ENCODE measurements at regions not wholly inside any gene's neighbourhood (a gene's known extent, or its start where the extent isn't known, plus 50 kb on each side); places are given as distances from the start of the nearest gene placed in this dataset.

- TF ChIP-seq, protein P1, sequence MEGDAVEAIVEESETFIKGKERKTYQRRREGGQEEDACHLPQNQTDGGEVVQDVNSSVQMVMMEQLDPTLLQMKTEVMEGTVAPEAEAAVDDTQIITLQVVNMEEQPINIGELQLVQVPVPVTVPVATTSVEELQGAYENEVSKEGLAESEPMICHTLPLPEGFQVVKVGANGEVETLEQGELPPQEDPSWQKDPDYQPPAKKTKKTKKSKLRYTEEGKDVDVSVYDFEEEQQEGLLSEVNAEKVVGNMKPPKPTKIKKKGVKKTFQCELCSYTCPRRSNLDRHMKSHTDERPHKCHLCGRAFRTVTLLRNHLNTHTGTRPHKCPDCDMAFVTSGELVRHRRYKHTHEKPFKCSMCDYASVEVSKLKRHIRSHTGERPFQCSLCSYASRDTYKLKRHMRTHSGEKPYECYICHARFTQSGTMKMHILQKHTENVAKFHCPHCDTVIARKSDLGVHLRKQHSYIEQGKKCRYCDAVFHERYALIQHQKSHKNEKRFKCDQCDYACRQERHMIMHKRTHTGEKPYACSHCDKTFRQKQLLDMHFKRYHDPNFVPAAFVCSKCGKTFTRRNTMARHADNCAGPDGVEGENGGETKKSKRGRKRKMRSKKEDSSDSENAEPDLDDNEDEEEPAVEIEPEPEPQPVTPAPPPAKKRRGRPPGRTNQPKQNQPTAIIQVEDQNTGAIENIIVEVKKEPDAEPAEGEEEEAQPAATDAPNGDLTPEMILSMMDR (IDR thresholded peaks at IDR 0.05) = no peak
- no peak for TF ChIP-seq POLR2AphosphoS5 (IDR thresholded peaks at IDR 0.05; ENCODE audit: low read depth, low read length)
- no peak for TF ChIP-seq EZH2phosphoT487 (IDR thresholded peaks at IDR 0.05; ENCODE audit: borderline replicate concordance, low read depth)
- no peak for TF ChIP-seq USF2 (IDR thresholded peaks at IDR 0.05; ENCODE audit: borderline replicate concordance, low read depth, low read length)
- no peak for TF ChIP-seq EP300 (IDR thresholded peaks at IDR 0.05; ENCODE audit: borderline replicate concordance in 1 of 2, low read depth in 1 of 2, low read length in 1 of 2)
- no peak for TF ChIP-seq YY1 (IDR thresholded peaks at IDR 0.05; ENCODE audit: low read depth)
- TF ChIP-seq, protein P2, sequence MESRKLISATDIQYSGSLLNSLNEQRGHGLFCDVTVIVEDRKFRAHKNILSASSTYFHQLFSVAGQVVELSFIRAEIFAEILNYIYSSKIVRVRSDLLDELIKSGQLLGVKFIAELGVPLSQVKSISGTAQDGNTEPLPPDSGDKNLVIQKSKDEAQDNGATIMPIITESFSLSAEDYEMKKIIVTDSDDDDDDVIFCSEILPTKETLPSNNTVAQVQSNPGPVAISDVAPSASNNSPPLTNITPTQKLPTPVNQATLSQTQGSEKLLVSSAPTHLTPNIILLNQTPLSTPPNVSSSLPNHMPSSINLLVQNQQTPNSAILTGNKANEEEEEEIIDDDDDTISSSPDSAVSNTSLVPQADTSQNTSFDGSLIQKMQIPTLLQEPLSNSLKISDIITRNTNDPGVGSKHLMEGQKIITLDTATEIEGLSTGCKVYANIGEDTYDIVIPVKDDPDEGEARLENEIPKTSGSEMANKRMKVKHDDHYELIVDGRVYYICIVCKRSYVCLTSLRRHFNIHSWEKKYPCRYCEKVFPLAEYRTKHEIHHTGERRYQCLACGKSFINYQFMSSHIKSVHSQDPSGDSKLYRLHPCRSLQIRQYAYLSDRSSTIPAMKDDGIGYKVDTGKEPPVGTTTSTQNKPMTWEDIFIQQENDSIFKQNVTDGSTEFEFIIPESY (IDR thresholded peaks at IDR 0.05; ENCODE audit: borderline replicate concordance, low read depth) = no peak
- no peak for TF ChIP-seq TCF12 (IDR thresholded peaks at IDR 0.05)
- no peak for TF ChIP-seq FOXJ3 (CRISPR knock-in tag; IDR thresholded peaks at IDR 0.05)
- no peak for TF ChIP-seq GATA2 (CRISPR knock-in tag; IDR thresholded peaks at IDR 0.05)
Observed at GRCh38 chr6:21859193-21859735, 265.7 kb downstream of the SOX4 start.
